ENCODE measurements at regions not wholly inside any gene's neighbourhood (a gene's known extent, or its start where the extent isn't known, plus 50 kb on each side); places are given as distances from the start of the nearest gene placed in this dataset.

GRCh38 chr2:16325016-16325975 lies 340.3 kb downstream of the CYRIA start:
- no peak for TF ChIP-seq CTCF (IDR thresholded peaks at IDR 0.05; ENCODE audit: control extremely low read depth, extremely low read depth)
- Histone ChIP-seq H3K4me3 (no peak overlapping the region), H3K4me1 (ENCODE audit: control insufficient read depth in 5 of 5, insufficient read depth in 5 of 5, low read length in 5 of 5) (peaks cover 0 to 12% (median 5%) of the 10 kb centered on the region in 5 donors), H3K9me3 (ENCODE audit: control insufficient read depth in 4 of 4, insufficient read depth in 3 of 4, low read length in 3 of 4) (no peaks in the 10 kb centered on the region), H3K27ac (ENCODE audit: low read depth in 1 of 2, low read length in 1 of 2) (no peak overlapping the region), H3K9ac (ENCODE audit: insufficient read depth in 1 of 2, low read length in 2 of 2) (no peak overlapping the region), H3K36me3 (ENCODE audit: control insufficient read depth in 4 of 4, insufficient read depth in 4 of 4, low read length in 4 of 4) (no peaks in the 10 kb centered on the region), H3K27me3 (ENCODE audit: control insufficient read depth in 3 of 3, insufficient read depth in 3 of 3, low read length in 2 of 3) (no peaks in the 10 kb centered on the region)
- ATAC-seq (ENCODE audit: insufficient read depth, low FRiP score) = no peak
- WGBS, 2 donors = 78 to 81% methylated on average over 14 of the region's 14 CpGs
- no peak for DNase-seq

DNA sequence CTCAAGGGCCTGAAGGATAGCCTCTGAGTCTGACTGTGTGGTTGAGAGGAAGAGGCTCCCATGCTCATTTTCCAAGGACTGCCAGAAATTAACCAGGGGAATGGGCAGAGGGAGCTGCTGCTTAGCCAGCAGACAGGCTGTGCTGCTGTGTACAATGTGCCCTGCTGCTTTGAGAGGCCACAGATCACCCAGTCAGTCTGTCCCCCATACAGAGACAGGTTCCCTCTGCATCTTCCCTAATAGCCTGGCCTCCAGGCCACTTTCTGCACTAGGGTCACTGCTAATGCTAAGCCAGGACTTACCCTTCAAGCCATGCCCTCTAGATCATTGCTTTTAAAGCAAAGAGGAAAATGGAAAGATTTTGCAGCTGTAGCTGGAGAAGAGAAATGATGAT lies 341.1 kb downstream of the CYRIA start:
- no peak for ATAC-seq (ENCODE audit: insufficient read depth, low FRiP score)
- Histone ChIP-seq H3K27me3 (ENCODE audit: control insufficient read depth in 3 of 3, insufficient read depth in 3 of 3, low read length in 2 of 3) (no peaks in the 10 kb centered on the region), H3K9me3 (ENCODE audit: control insufficient read depth in 4 of 4, insufficient read depth in 3 of 4, low read length in 3 of 4) (no peaks in the 10 kb centered on the region), H3K27ac (ENCODE audit: low read depth in 1 of 2, low read length in 1 of 2) (no peak overlapping the region), H3K4me1 (ENCODE audit: control insufficient read depth in 5 of 5, insufficient read depth in 5 of 5, low read length in 5 of 5) (peaks cover 0 to 5% (median under 1%) of the 10 kb centered on the region in 5 donors), H3K4me3 (no peak overlapping the region), H3K36me3 (ENCODE audit: control insufficient read depth in 4 of 4, insufficient read depth in 4 of 4, low read length in 4 of 4) (no peaks in the 10 kb centered on the region), H3K9ac (ENCODE audit: insufficient read depth in 1 of 2, low read length in 2 of 2) (no peak overlapping the region)
- DNase-seq = no peak
- TF ChIP-seq CTCF (IDR thresholded peaks at IDR 0.05; ENCODE audit: control extremely low read depth, extremely low read depth) = no peak

GRCh38 chr2:16323551-16324543 lies 341.8 kb downstream of the CYRIA start:
- H3K36me3 ChIP-seq (ENCODE audit: control insufficient read depth in 4 of 4, insufficient read depth in 4 of 4, low read length in 4 of 4) = no peaks in the 10 kb centered on the region
- TF ChIP-seq CTCF (IDR thresholded peaks at IDR 0.05; ENCODE audit: control extremely low read depth, extremely low read depth) = no peak
- H3K4me3 ChIP-seq = no peak overlapping the region
- peaks cover 0 to 5% (median 0%) of the 10 kb centered on the region in 5 donors for H3K4me1 ChIP-seq (ENCODE audit: control insufficient read depth in 5 of 5, insufficient read depth in 5 of 5, low read length in 5 of 5)
- no peak overlapping the region for H3K27ac ChIP-seq (ENCODE audit: low read depth in 1 of 2, low read length in 1 of 2)
- ATAC-seq (ENCODE audit: insufficient read depth, low FRiP score) (no peak), DNase-seq (no peak)
- H3K9ac ChIP-seq (ENCODE audit: insufficient read depth in 1 of 2, low read length in 2 of 2) = no peak overlapping the region
- WGBS, 2 donors = 83 to 88% methylated on average over 9 of the region's 9 CpGs
- H3K9me3 ChIP-seq (ENCODE audit: control insufficient read depth in 4 of 4, insufficient read depth in 3 of 4, low read length in 3 of 4) = no peaks in the 10 kb centered on the region
- no peaks in the 10 kb centered on the region for H3K27me3 ChIP-seq (ENCODE audit: control insufficient read depth in 3 of 3, insufficient read depth in 3 of 3, low read length in 2 of 3)
